ENCODE measurements at regions not wholly inside any gene's neighbourhood (a gene's known extent, or its start where the extent isn't known, plus 50 kb on each side); places are given as distances from the start of the nearest gene placed in this dataset.

DNA sequence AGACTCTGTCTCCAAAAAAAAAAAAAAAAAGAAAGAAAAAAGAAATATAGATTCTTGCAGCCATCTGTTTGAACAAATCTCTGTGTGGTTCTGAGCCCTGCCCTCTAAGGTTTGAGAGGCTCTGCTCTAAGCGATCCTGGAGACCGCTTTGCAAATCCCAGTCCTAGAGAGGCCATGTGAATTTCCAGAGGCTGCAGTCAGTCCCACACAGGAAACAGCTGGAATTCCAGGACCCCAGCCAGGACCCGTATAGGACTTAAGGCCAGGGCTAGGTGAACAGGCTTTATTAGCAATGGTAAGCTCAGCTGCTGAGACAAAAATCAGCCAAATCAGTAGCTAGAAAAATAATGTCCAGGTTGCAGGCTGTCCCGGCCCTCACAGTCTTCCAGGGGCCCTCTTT is 154.8 kb downstream of the RPS24 start:
- DNase-seq = no peak

DNA sequence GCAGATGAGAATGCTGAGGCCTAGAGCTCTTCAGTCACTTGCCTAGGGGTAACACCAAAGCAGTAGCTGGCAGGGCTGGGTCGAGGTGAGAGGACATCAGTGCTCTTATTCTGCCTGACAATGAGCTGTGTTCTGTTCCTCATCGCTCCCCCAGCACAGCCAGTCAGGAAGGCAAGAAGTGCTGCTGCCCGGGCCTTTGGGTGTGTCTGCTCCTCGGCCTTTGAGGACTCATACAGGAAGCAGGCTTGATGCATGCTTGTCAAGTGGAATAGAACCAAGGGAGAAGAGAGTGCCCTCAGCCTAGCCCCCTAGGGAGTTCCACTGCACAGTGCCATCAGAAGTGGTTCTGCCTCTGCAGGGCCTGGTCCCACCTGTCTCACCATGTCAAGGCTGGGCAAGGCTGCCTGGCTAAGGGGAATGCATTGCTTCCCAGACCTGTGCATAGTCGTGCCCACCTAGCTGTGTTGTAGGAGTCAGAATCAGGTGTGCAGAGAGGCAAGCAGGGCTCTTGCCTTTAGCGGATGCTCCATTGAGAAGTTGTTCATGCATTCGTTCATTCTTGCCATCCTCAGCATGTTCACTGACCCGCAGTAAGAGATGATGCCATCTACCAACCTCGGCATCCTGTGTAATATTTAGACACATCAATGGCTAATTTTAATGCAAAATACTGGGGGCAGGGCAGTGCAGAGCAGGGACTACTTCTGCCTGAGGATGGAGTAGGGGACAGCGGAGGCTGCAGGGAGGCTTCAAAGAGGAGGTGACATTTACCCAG is 156.6 kb downstream of the RPS24 start:
- DNase-seq = no peak

DNA sequence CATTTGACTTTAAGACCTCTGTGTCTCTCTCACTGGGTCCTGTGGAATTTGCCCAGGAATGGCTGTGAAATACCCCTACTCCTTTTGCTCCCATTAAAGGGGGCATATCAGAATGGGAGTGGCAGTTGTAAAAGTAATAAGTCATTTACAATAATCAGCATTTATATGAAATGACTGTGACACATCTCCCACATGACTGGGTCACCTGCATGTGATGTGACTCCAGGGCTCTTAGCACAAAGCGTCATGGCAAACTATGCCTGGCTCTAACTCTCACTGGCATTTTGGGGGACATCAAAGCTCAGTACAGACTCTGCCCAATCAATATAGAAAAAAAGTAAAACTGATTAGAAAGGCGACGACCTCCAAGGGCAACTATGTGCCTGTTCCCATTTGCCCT is 157.6 kb downstream of the RPS24 start:
- no peak for DNase-seq

DNA sequence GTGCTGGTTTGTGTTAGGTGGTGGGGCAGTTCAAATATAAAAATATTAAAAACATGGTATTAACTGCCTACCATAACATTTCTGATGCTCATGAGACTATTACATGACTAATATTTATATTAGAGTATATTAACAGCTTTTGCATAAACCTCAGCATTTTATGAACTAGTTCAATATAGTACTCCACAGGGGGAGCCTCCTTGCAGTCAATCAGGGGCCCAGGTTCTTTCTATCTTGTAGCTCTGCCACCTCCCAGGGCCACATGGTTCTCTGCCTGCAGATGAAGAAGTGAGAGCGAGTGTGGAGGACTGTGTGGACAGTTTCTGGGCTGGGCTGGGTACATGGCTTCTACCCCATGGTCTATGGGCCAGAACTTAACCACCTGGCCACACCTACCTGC is 159.5 kb downstream of the RPS24 start:
- DNase-seq = no peak

DNA sequence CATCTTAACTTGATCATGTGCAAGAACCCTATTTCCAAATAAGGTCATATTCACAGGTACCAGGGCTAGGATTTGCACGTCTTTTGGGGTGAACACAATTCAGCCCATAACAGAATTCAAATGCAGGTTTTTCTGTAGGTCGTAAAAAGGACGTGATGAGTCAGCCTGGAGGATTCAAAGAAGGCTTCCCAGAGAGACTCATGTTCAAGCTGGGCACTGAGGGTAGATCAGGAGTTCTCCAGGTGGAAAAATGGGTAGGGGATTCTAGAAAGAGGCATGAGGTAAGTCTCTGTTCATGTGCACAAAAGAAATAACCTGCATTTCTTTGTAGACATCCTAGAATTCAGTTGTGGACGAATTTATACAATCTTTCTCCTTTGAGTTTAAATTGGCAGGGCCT is 160.4 kb downstream of the RPS24 start:
- DNase-seq = no peak

DNA sequence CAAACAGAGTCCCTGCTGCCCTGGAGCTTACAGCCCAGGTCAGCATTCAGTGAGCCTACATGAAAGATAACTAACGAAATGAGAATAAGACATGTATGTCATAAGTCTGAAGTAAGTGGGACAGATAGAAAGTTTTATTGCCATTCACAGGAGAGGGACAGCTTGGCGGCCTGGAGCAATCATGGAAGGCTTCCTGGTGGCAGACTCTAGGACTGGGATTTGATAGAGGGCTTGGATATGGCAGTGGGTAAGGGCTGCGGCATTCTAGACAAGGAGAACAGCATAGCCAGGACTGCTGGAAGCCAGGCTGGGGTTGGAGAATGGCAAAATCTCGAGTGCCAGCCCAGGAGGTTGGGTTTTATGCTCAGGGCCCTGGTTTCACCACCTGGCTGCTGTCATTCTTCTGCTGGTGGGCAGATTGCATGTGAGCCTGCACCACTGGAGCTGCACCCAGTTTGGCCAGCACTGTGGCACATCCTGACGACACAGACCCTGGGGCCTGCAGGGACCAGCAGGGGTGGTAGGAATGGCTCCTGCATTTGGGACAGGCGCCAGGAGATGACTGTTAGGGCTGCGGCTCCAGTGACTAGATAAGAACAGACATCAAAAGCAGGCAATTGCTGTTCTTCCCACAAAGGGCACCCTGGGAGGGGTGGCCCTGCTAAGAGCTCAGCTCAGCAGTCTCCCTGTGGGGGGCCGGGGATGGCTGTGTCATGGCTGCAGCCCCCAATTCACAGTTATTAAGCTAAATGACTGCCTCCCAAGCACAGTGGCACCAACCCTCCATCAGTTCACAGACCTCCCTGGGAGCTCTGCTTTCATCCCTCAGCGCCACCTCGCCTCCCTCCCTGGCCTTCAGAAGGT is 161.1 kb downstream of the RPS24 start:
- DNase-seq = no peak

DNA sequence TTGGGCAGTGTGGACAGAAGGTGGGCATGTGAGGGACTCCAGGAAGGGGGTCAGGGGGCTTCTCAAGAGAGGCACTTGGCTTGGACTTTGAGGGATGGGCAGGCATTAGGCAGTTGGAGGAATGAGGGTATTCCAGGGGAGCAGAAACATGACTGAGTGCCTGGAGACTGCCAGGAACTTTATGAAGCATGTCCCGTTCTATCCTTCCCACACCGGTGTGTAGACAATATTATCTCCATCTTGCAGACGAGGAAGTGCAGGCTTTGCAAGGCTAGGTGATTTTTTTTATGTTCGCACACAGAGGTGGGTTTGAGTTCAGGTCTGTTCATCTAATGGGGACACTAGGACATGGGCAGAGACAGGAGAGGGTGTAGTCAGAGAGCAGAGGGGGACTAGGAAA is 162.7 kb downstream of the RPS24 start:
- no peak for DNase-seq

DNA sequence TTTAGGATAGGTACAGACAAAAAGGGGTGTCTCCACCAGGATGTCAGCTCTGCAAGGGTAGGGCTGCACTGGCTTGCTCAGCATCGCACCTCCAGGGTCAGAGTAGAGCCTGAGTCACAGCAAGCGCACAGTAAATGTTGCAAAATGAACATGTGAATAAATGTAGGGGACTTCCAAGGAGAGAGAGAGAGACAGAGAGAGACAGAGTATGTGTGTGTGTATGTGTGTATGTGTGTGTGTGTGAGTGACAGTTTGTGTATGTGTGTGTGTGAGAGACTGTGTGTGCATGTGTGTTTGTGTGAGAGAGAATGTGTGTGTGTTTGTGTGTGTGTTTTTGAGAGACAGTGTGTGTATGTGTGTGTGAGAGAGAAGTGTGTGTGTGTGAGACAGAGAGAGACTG is 163.3 kb downstream of the RPS24 start:
- DNase-seq = no peak

DNA sequence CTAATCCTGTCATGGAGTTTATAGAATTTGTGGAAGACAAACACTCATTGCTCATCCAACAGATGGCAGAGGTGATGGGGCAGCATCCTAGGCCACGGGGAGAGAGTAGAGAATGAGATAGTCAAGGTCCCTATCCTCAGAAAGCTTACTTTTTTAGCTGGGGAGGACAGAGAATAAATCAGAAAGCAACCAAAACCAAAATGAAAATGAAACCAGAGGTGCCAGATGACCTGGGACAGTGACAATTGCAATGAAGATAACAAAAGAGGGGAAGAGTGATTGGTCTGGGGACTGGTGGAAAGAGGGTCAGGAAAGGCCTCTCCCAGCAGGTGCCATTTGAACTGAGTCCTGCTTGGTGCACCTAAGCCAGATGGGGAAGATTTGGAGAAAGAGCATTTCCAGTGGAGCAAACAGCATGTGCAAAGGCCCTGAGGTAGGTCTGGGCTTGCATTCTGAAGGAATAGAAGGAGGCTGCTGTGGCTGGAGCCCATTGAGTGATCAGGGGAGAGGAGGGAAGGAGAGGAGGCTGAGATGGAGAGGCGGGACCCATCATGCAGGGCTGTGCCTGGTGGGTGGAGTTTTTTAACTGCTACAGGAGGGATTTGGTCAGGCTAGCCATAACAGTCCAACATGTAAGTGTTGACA is 164.1 kb downstream of the RPS24 start:
- no peak for DNase-seq

DNA sequence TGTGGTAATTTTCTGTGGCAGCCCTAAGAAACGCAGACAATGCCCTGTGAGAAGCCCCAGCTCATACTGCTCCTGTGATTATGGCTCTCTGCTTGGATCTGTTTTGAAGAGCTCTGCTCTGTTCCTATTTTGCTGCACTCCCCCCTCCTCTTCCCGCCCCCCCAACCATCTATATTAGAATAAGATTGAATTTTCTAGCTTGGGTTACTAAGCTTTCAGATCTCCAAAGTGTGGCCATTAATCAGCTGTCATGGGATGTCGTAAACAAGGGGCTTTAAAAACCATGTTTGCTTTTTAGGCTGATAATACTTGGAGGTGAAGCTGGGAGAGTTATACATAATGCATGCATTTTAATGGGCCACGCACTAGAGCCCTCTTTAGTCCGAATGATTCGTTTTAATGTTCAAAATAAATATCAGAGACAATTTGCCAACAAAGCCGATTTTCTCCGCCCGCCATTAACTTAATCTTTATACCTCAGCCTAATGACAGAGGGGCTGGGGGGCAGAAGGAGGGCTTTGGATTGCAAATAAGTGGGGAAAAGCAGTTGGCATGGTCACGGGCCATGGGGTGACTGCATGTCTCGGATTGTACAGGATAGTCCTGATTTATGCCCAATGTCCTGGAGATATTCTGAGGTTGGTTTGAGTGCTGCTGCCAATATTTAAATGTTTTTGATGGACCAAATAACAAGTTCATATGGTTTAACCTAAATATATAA is 165.5 kb downstream of the RPS24 start:
- no peak for DNase-seq

DNA sequence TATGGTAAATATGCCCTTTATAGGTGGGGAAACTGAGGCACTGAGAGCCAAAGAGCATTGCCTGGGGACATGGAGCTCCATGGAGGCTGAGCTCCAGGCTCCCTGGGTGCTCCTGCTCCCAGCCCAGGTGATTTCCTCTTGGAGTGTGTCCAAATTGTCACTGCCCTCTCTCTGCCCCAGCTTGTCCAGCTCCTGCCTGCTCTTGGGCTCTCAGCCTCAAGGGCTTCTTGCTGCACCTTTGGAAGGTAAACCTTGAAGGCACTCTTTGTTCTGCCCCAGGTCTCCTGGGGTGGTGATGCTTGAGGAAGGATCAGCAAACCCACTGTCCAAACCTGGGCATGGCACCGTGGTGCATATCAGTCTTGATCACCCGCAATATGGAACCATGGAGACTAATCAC is 166.1 kb downstream of the RPS24 start:
- no peak for DNase-seq

DNA sequence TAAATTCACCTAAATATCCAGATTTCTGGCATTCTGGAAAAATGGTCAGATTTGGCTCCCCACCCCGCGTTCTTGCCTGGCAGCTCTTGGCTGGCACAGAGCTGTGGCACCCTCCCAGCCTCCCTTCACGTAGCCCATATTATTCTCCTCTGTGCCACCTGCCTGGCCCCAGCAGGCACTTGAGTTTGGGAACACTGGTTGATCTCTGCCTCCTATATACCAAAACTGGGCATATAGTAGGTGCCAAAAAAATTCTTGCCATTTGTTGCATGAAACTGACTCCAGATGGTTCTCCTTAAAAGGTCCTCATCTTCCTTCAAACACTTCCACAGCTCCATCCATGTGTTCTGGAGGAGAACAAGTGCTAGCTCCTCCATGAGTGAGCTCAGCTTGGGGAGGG is 167.0 kb downstream of the RPS24 start:
- no peak for DNase-seq

DNA sequence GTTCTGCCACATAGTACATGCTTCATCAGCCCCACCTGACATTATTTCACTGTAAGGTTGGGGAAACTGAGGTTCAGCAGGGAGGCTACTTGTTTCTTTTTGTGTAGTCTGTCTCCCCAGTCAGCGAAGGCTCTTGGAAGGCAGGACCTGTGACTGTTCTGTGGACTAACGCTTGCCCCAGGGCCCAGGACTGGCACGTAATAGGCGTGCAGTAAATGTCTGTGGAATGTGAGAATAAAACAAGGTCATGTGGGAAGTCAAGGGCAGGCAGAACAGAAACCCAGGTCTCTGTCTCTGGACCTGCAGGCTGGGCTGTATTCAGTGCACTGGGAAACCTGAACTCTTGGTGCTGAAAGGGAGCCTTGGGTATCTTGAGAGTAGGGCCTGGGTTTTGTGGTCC is 168.7 kb downstream of the RPS24 start:
- DNase-seq = no peak

DNA sequence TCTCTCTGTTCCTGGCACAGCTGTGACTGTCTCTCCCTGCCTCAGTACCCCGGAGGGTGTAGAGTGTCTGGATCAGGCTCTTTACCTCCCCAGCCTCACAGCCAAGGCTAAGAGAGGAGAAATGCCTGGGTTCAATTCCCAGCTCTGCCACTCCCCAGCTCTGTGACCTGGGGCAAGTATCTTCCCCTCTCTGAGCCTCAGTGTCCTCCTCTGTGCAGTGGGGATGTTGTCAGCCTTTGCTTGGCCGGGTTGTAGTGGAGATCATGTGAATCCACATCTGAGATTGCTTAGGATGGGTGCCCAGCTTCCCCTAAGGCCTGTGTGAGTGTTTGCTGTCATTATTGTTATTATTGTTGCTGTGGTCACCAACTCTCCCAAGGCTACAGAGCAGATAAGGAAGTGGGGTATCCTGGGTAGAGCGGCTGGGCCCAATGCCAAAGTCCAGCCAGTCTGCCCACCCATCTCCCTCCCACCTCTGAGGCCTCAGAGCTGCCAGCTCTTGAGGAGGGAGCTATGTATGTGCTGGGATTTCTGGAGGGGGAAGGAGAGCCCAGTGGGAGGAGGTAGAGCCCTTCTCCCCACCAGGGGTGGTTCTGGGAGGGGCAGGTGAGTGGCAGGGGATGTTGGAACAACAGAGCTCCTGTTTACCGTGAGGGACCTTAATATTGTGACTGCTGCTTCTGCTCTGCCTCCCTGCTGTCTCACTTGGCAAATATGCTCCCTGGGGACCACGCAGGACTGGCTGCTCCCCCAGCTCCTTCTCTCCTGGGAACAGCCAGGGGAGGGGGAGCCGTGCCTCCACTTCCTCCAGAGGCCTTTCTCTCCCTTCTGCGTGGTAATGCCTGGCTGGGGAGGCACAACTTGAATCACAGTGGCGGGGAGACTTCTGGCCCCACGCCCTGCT is 170.5 kb downstream of the RPS24 start:
- no peak for DNase-seq

DNA sequence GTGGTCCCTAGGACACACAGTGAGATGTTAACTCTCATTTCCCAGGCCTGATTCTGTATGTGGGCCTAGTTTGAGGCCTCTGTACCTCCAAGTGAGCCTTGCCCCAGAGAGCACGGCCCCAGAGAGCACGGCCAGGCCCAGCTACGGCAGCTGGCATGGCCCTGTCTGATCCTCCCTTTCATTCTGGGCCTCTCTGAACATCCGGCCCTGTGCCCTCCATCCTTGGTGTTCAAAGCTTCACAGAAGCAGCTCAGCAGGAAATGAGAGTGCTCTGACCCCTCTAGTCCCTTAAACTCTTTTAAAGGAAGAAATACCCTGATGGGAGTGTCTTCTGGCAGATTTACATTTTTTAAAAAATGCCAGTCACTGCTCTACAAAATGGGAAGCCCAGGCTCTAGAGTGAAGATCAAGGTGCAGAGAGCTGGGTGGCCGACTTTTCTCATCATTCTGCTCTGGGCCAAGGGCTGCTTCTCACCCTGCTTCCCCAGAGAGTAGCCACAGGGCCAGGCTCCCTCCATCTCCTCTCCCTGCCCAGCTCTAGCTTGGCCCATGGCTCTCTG is 171.9 kb downstream of the RPS24 start:
- DNase-seq = no peak

DNA sequence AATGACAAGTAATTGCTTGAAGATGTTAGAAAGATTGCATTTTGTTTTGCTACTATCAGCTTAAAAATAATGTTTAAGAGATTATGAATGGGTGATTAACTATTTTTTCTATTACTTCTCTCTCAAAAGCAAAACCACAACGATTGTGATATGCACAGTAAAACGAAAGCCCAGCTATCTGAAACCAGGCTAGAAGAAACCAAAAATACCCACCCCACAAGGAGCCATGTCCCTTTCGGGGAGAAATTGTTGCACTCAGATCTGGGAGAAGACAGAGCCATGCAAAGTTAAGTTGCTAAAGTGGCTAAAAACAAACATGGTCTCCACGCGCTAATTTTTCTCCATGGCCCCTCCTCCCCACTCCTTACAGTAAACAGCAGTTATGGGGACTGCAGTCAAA is 173.6 kb downstream of the RPS24 start:
- no peak for DNase-seq

DNA sequence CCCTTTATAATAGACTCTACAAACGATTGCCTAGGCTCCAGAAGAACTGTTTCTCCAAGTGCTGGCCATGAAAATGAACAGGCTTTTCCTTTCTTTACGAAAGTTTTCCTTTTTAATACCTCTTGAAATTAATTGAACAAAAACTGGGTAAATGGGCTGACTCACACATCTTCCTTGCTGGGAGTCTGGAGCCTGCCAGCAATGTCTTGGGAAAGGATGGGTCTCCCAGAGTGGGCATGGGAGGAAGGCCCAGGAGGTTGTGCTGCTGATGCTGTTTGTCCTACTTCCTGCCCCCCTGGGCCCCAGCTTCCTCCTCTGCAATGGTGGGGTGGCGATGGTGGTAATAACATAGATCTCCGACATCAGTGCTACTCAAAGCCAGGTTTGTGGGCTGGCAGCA is 174.1 kb downstream of the RPS24 start:
- DNase-seq = no peak

DNA sequence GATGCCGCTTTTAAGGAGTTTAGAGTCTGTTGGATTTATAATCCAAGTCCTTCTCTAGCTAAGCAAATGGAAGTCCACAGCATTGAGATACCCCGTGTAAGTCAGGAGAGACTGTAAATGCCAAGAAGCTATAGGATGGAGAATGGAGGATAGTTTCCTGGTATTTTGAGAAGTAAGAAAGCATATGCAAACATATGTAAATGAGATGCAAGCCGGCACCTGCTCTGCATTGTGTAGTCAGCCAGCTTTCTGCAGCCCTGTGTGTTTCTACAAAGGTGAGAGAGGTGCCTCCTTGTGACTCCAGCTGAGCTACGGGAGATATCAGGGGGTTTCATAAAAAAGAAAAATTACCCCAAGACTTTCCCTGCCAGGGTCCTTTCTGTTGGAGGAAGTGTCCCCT is 176.3 kb downstream of the RPS24 start:
- no peak for DNase-seq

DNA sequence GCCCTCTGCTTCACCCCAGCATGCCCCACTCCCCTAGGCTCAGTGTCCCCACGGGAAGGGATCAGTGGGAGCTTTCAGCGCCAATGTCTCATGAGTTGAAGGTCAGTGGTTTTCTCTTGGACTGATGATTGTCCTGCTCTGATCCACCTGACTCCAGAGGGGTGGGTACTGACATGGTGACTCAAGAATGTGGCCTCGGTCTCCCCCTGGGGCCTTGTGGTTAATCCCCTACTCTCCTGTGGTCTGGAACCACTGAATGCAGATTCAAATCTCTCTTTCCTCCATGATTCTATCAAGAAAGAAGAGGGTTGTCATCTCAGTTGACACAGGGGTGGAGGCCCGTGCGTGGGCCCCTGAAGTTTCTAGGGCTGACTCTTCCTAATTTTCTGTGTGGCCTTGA is 176.9 kb downstream of the RPS24 start:
- DNase-seq = no peak

DNA sequence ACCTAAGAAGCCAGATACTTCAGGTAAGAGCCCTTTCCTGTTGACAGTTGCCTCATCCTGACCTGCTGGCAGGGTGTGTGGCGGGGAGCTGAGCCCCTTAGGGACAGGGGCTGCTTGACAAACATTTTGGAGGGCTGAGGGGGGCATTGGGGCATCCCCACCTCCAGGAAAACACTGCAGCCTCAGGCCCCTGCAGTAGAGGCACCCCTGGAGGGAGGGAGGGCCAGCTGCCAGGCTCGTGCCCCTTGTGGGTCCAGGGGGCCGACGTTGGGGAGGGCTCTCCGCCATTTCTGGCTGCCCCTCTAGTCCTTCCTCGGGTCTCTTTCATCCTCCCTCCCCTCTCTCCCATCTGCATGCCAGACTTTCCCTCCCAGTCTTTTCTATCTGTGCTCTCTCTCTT is 177.3 kb downstream of the RPS24 start:
- no peak for DNase-seq

DNA sequence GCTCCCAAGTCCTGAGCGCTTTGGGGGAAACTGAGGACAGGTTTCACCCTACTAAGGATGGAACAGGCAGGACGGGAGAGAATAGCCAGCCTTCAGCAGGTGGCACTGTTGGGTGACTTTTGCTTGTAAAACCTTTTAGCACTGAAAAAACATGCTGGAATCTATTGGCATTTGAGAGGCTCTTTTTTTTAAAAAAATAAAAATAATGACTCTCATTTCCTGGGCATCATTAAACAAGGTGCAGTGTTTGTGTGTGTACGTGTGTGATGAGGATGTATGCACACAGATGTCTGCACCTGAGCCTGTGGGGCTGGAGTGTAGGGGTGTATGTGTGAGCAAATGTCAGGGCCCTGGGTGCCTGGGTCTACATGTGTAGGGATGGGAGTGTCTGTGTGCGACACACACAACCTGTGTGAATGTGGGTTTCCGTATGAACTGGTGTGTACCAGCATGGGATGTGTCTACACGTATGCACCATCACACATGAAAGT is 177.9 kb downstream of the RPS24 start:
- DNase-seq = peak; percentile 41
